ENCODE measurements at regions not wholly inside any gene's neighbourhood (a gene's known extent, or its start where the extent isn't known, plus 50 kb on each side); places are given as distances from the start of the nearest gene placed in this dataset.
"Not testable (repeated sequence)": the region's sequence is repeated elsewhere in the genome, so short reads cannot be mapped to it uniquely, and the experiment has no call there.

GRCh38 chr16:22631264-22631663, 120.6 kb downstream of the NPIPB5 start:
- Mint-ChIP-seq H3K27me3 (peaks cover 14% of the 10 kb centered on the region), H3K9me3 (no peaks in the 10 kb centered on the region), H3K4me3 (no peak overlapping the region), H3K27ac (ENCODE audit: low read depth) (no peak overlapping the region), H3K36me3 (ENCODE audit: insufficient read depth) (no peaks in the 10 kb centered on the region), H3K4me1 (no peaks in the 10 kb centered on the region)
- DNase-seq (ENCODE audit: low spot score in 2 of 2) (no peak), ATAC-seq (replicated peaks; ENCODE audit: extremely low read depth, poor library complexity, severe bottlenecking) (no peak)

GRCh38 chr16:22632606-22633005, 121.9 kb downstream of the NPIPB5 start:
- no peak for DNase-seq (ENCODE audit: low spot score in 2 of 2)

GRCh38 chr16:22633280-22633679, 122.6 kb downstream of the NPIPB5 start:
- no peak overlapping the region for H3K27ac Mint-ChIP-seq (ENCODE audit: low read depth)
- ATAC-seq (replicated peaks; ENCODE audit: extremely low read depth, poor library complexity, severe bottlenecking) (no peak), DNase-seq (ENCODE audit: low spot score in 2 of 2) (no peak)
- H3K9me3 Mint-ChIP-seq, result no peaks in the 10 kb centered on the region
- no peak overlapping the region for H3K4me3 Mint-ChIP-seq
- no peaks in the 10 kb centered on the region for H3K4me1 Mint-ChIP-seq
- no peaks in the 10 kb centered on the region for H3K36me3 Mint-ChIP-seq (ENCODE audit: insufficient read depth)
- peaks cover 14% of the 10 kb centered on the region for H3K27me3 Mint-ChIP-seq

More at GRCh38 chr16:22632606-22633005, 121.9 kb downstream of the NPIPB5 start:
- Mint-ChIP-seq H3K36me3 (ENCODE audit: insufficient read depth) (no peaks in the 10 kb centered on the region), H3K27ac (ENCODE audit: low read depth) (no peak overlapping the region), H3K4me1 (no peaks in the 10 kb centered on the region), H3K9me3 (no peaks in the 10 kb centered on the region), H3K27me3 (peaks cover 14% of the 10 kb centered on the region), H3K4me3 (no peak overlapping the region)
- no peak for ATAC-seq (replicated peaks; ENCODE audit: extremely low read depth, poor library complexity, severe bottlenecking)

GRCh38 chr16:22633799-22634198, 123.1 kb downstream of the NPIPB5 start:
- H3K27me3 Mint-ChIP-seq, result peaks cover 14% of the 10 kb centered on the region
- DNase-seq (ENCODE audit: low spot score in 2 of 2) (no peak), ATAC-seq (replicated peaks; ENCODE audit: extremely low read depth, poor library complexity, severe bottlenecking) (no peak)
- H3K36me3 Mint-ChIP-seq (ENCODE audit: insufficient read depth), result no peaks in the 10 kb centered on the region
- no peaks in the 10 kb centered on the region for H3K4me1 Mint-ChIP-seq
- no peak overlapping the region for H3K4me3 Mint-ChIP-seq
- no peaks in the 10 kb centered on the region for H3K9me3 Mint-ChIP-seq
- no peak overlapping the region for H3K27ac Mint-ChIP-seq (ENCODE audit: low read depth)

GRCh38 chr16:22634954-22635353, 124.3 kb downstream of the NPIPB5 start:
- DNase-seq (ENCODE audit: low spot score in 2 of 2) (no peak), ATAC-seq (replicated peaks; ENCODE audit: extremely low read depth, poor library complexity, severe bottlenecking) (no peak)
- no peak overlapping the region for H3K27ac Mint-ChIP-seq (ENCODE audit: low read depth)
- no peaks in the 10 kb centered on the region for H3K9me3 Mint-ChIP-seq
- no peaks in the 10 kb centered on the region for H3K4me1 Mint-ChIP-seq
- H3K27me3 Mint-ChIP-seq, result peaks cover 14% of the 10 kb centered on the region
- H3K36me3 Mint-ChIP-seq (ENCODE audit: insufficient read depth), result no peaks in the 10 kb centered on the region
- H3K4me3 Mint-ChIP-seq, result no peak overlapping the region

GRCh38 chr16:22635357-22635761, 124.7 kb downstream of the NPIPB5 start:
- no peak for DNase-seq (ENCODE audit: low spot score in 2 of 2)
- H3K4me1 Mint-ChIP-seq, result no peaks in the 10 kb centered on the region

GRCh38 chr16:22635801-22636200, 125.1 kb downstream of the NPIPB5 start:
- no peaks in the 10 kb centered on the region for H3K36me3 Mint-ChIP-seq (ENCODE audit: insufficient read depth)
- ATAC-seq (replicated peaks; ENCODE audit: extremely low read depth, poor library complexity, severe bottlenecking), result no peak
- DNase-seq (ENCODE audit: low spot score in 2 of 2), result no peak
- no peak overlapping the region for H3K4me3 Mint-ChIP-seq
- no peak overlapping the region for H3K27ac Mint-ChIP-seq (ENCODE audit: low read depth)
- H3K9me3 Mint-ChIP-seq, result no peaks in the 10 kb centered on the region
- H3K4me1 Mint-ChIP-seq, result no peaks in the 10 kb centered on the region
- peaks cover 14% of the 10 kb centered on the region for H3K27me3 Mint-ChIP-seq

More at GRCh38 chr16:22635357-22635761, 124.7 kb downstream of the NPIPB5 start:
- no peaks in the 10 kb centered on the region for H3K9me3 Mint-ChIP-seq
- H3K27me3 Mint-ChIP-seq, result peaks cover 14% of the 10 kb centered on the region
- H3K4me3 Mint-ChIP-seq, result no peak overlapping the region
- no peaks in the 10 kb centered on the region for H3K36me3 Mint-ChIP-seq (ENCODE audit: insufficient read depth)
- no peak overlapping the region for H3K27ac Mint-ChIP-seq (ENCODE audit: low read depth)
- no peak for ATAC-seq (replicated peaks; ENCODE audit: extremely low read depth, poor library complexity, severe bottlenecking)

- no peak for ATAC-seq (replicated peaks; ENCODE audit: extremely low read depth, poor library complexity, severe bottlenecking)
- no peak overlapping the region for H3K4me3 Mint-ChIP-seq
- H3K4me1 Mint-ChIP-seq, result no peaks in the 10 kb centered on the region
- H3K27me3 Mint-ChIP-seq, result peaks cover 9% of the 10 kb centered on the region
- H3K9me3 Mint-ChIP-seq, result no peaks in the 10 kb centered on the region
- H3K27ac Mint-ChIP-seq (ENCODE audit: low read depth), result no peak overlapping the region
- no peaks in the 10 kb centered on the region for H3K36me3 Mint-ChIP-seq (ENCODE audit: insufficient read depth)
- no peak for DNase-seq (ENCODE audit: low spot score in 2 of 2)
Measured at GRCh38 chr16:22638393-22639206, 127.9 kb downstream of the NPIPB5 start.

GRCh38 chr16:22641131-22641628, 130.5 kb downstream of the NPIPB5 start:
- Mint-ChIP-seq H3K27me3 (no peaks in the 10 kb centered on the region), H3K4me1 (no peaks in the 10 kb centered on the region), H3K36me3 (ENCODE audit: insufficient read depth) (no peaks in the 10 kb centered on the region), H3K27ac (ENCODE audit: low read depth) (no peak overlapping the region), H3K9me3 (no peaks in the 10 kb centered on the region), H3K4me3 (no peak overlapping the region)
- ATAC-seq (replicated peaks; ENCODE audit: extremely low read depth, poor library complexity, severe bottlenecking) (no peak), DNase-seq (ENCODE audit: low spot score in 2 of 2) (no peak)

GRCh38 chr16:22642416-22643088, 131.9 kb downstream of the NPIPB5 start:
- ATAC-seq (replicated peaks; ENCODE audit: extremely low read depth, poor library complexity, severe bottlenecking) (no peak), DNase-seq (ENCODE audit: low spot score in 2 of 2) (no peak)
- Mint-ChIP-seq H3K27me3 (no peaks in the 10 kb centered on the region), H3K27ac (ENCODE audit: low read depth) (no peak overlapping the region), H3K36me3 (ENCODE audit: insufficient read depth) (no peaks in the 10 kb centered on the region), H3K9me3 (no peaks in the 10 kb centered on the region), H3K4me3 (no peak overlapping the region), H3K4me1 (no peaks in the 10 kb centered on the region)

- not testable (repeated sequence) for ATAC-seq (replicated peaks; ENCODE audit: extremely low read depth, poor library complexity, severe bottlenecking); H3K27me3 Mint-ChIP-seq; H3K27ac Mint-ChIP-seq (ENCODE audit: low read depth); H3K4me3 Mint-ChIP-seq; DNase-seq (ENCODE audit: low spot score in 2 of 2); H3K36me3 Mint-ChIP-seq (ENCODE audit: insufficient read depth); H3K4me1 Mint-ChIP-seq; H3K9me3 Mint-ChIP-seq
Measured at GRCh38 chr16:22643203-22643602, 132.5 kb downstream of the NPIPB5 start.

- no peak for DNase-seq (ENCODE audit: low spot score in 2 of 2)
- no peak overlapping the region for H3K27ac Mint-ChIP-seq (ENCODE audit: low read depth)
- H3K27me3 Mint-ChIP-seq, result no peaks in the 10 kb centered on the region
- no peaks in the 10 kb centered on the region for H3K36me3 Mint-ChIP-seq (ENCODE audit: insufficient read depth)
- no peaks in the 10 kb centered on the region for H3K4me1 Mint-ChIP-seq
- H3K4me3 Mint-ChIP-seq, result no peak overlapping the region
- no peak for ATAC-seq (replicated peaks; ENCODE audit: extremely low read depth, poor library complexity, severe bottlenecking)
- H3K9me3 Mint-ChIP-seq, result no peaks in the 10 kb centered on the region
Measured at GRCh38 chr16:22643886-22644285, 133.2 kb downstream of the NPIPB5 start.

GRCh38 chr16:22645868-22646267, 135.2 kb downstream of the NPIPB5 start:
- H3K9me3 Mint-ChIP-seq, result no peaks in the 10 kb centered on the region

More at GRCh38 chr16:22645868-22646267, 135.2 kb downstream of the NPIPB5 start:
- no peak for ATAC-seq (replicated peaks; ENCODE audit: extremely low read depth, poor library complexity, severe bottlenecking)
- H3K4me1 Mint-ChIP-seq, result no peaks in the 10 kb centered on the region
- H3K4me3 Mint-ChIP-seq, result no peak overlapping the region
- no peak overlapping the region for H3K27ac Mint-ChIP-seq (ENCODE audit: low read depth)
- DNase-seq (ENCODE audit: low spot score in 2 of 2), result no peak
- H3K36me3 Mint-ChIP-seq (ENCODE audit: insufficient read depth), result no peaks in the 10 kb centered on the region
- H3K27me3 Mint-ChIP-seq, result no peaks in the 10 kb centered on the region
